Psoas muscle (tissue), 7 donors: ENCODE measurements at regions not wholly inside any gene's neighbourhood (a gene's known extent, or its start where the extent isn't known, plus 50 kb on each side); places are given as distances from the start of the nearest gene placed in this dataset.

Experiments used
- ATAC-seq, 4 donors: fragments of 200-7000 bp; cut with Tn5 transposase; one replicate each; pipeline ENCODE4 v1.9.1; 2020; ENCODE audit warnings: moderate library complexity in 3 of 4, mild to moderate bottlenecking in 2 of 4
- DNase-seq, 2 donors: peaks; one replicate each; pipeline ENCODE4 v3.0.0-alpha.2; 2020
- H3K27ac ChIP-seq: fragments of 200-600 bp; one replicate; pipeline ENCODE4 v1.8.0; 2022
- H3K27me3 ChIP-seq, 3 donors: fragments of 200-600 bp in 1 of 3; one replicate each; pipeline versions ENCODE4 v1.6.1 to v1.8.0; 2013 to 2022; ENCODE audit warnings: low read length in 2 of 3, mild to moderate bottlenecking in 2 of 3, moderate library complexity in 1 of 3; ENCODE audit not compliant: insufficient read depth in 3 of 3
- H3K36me3 ChIP-seq, 2 donors: fragments of 200-600 bp in 1 of 2; one replicate each; pipeline versions ENCODE4 v1.6.1 to v1.8.0; 2013 to 2022; ENCODE audit warnings: low read depth in 1 of 2, mild to moderate bottlenecking in 1 of 2, moderate library complexity in 1 of 2; ENCODE audit not compliant: insufficient read depth in 1 of 2
- H3K4me1 ChIP-seq: fragments of 200-600 bp; one replicate; pipeline ENCODE4 v1.8.0; 2022
- H3K4me3 ChIP-seq: fragments of 200-600 bp; one replicate; pipeline ENCODE4 v1.8.0; 2022; ENCODE audit warnings: mild to moderate bottlenecking
- H3K9me3 ChIP-seq: fragments of 200-600 bp; one replicate; pipeline ENCODE4 v1.8.0; 2022
- CTCF ChIP-seq: fragments of 200-600 bp; IDR thresholded peaks from one replicate; pipeline ENCODE4 v1.8.0; 2022; ENCODE audit warnings: antibody characterized with exemption
- WGBS, 3 donors: extraction: QIAGEN DNeasy Blood & Tissue Kit; methylation state at CpG; one replicate each; pipeline versions ENCODE4 v1.1.6 to v1.1.7; 2013; 5-methylcytosine and 5-hydroxymethylcytosine counted together
- intact Hi-C, 2 donors: fragments of 100-400 bp; cut with DNase I; formaldehyde crosslinking; loops; one replicate each; pipeline versions ENCODE4 v1.11.0 to v1.14.2; 2022
- donor health status: healthy with polysubstance abuse.
- donor health status: DM: no; HTN: no; CAD: no; lungs with moderate emphysema.
- donor health status: Bipolar disorder and iron deficiency.
- donor health status: healthy.
- donor health status: DM: yes; HTN: yes; CAD: no.
- donor health status: DM: no; HTN: no; CAD: no.
- donor health status: DM: yes; HTN: yes; CAD: no.

- TF ChIP-seq CTCF = no peak
- Histone ChIP-seq H3K27me3 (no peaks in the 10 kb centered on the region), H3K36me3 (peaks cover 0 to 10% of the 10 kb centered on the region in 2 donors), H3K4me3 (peak overlapping the region; percentile 73), H3K27ac (peak overlapping the region; percentile 95), H3K9me3 (no peaks in the 10 kb centered on the region), H3K4me1 (peaks cover 63% of the 10 kb centered on the region)
- ATAC-seq (peak; percentile 42 to 65 (median 61)), DNase-seq (no peak)
- intact Hi-C loops = no loop called here
- WGBS, 3 donors = 41 to 60% (median 52%) methylated on average over 2 of the region's 2 CpGs
Observed at GRCh38 chr3:159857840-159858239, 130.8 kb upstream of the IL12A start.

GRCh38 chr3:159858650-159859049 is 130.0 kb upstream of the IL12A start:
- H3K9me3 ChIP-seq = no peaks in the 10 kb centered on the region
- TF ChIP-seq CTCF = no peak
- H3K4me1 ChIP-seq = peaks cover 71% of the 10 kb centered on the region
- ATAC-seq = no peak
- WGBS, 3 donors = 42 to 66% (median 44%) methylated on average over 5 of the region's 5 CpGs
- peaks cover 0 to 13% of the 10 kb centered on the region in 2 donors for H3K36me3 ChIP-seq
- no peaks in the 10 kb centered on the region for H3K27me3 ChIP-seq
- no peak for DNase-seq
- H3K27ac ChIP-seq = peak overlapping the region; percentile 95
- H3K4me3 ChIP-seq = peak overlapping the region; percentile 73
- intact Hi-C loops = no loop called here

- Histone ChIP-seq H3K4me3 (peak overlapping the region; percentile 73), H3K36me3 (peaks cover 0 to 13% of the 10 kb centered on the region in 2 donors), H3K9me3 (no peaks in the 10 kb centered on the region), H3K27me3 (no peaks in the 10 kb centered on the region), H3K4me1 (peaks cover 76% of the 10 kb centered on the region), H3K27ac (peak overlapping the region; percentile 95)
- no peak for TF ChIP-seq CTCF
- no peak for ATAC-seq
- 38 to 49% (median 41%) methylated on average over 3 of the region's 3 CpGs for WGBS, 3 donors
- intact Hi-C loops = no loop called here
- no peak for DNase-seq
Observed at GRCh38 chr3:159859424-159859823, 129.2 kb upstream of the IL12A start.

GRCh38 chr3:159859836-159860235 is 128.8 kb upstream of the IL12A start:
- 28 to 34% (median 32%) methylated on average over 3 of the region's 3 CpGs for WGBS, 3 donors
- Histone ChIP-seq H3K4me1 (peaks cover 80% of the 10 kb centered on the region), H3K27ac (peak overlapping the region; percentile 95)

More at GRCh38 chr3:159859836-159860235, 128.8 kb upstream of the IL12A start:
- DNase-seq (no peak), ATAC-seq (no peak)
- intact Hi-C loops = no loop called here
- Histone ChIP-seq H3K4me3 (peak overlapping the region; percentile 73), H3K27me3 (no peaks in the 10 kb centered on the region), H3K36me3 (peaks cover 0 to 13% of the 10 kb centered on the region in 2 donors), H3K9me3 (no peaks in the 10 kb centered on the region)
- TF ChIP-seq CTCF = no peak
